ENCODE measurements at regions not wholly inside any gene's neighbourhood (a gene's known extent, or its start where the extent isn't known, plus 50 kb on each side); places are given as distances from the start of the nearest gene placed in this dataset.

GRCh38 chr15:39318231-39318630 lies 262.6 kb upstream of the THBS1 start:
- H3K9me2 ChIP-seq (replicated peaks; ENCODE audit: insufficient read depth, low read length), result no peaks in the 10 kb centered on the region
- no peak overlapping the region for H3K4me2 ChIP-seq (ENCODE audit: low read depth, low read length, poor library complexity, severe bottlenecking)
- no peaks in the 10 kb centered on the region for H3K27me3 ChIP-seq (ENCODE audit: low read length)
- H3K36me3 ChIP-seq (ENCODE audit: insufficient read depth, low read length), result no peaks in the 10 kb centered on the region
- H3K27ac ChIP-seq (ENCODE audit: low read length), result no peak overlapping the region
- H2AFZ ChIP-seq (ENCODE audit: low read length), result no peak overlapping the region
- H3K9ac ChIP-seq (ENCODE audit: low read length), result no peak overlapping the region
- no peak overlapping the region for H3K4me3 ChIP-seq (ENCODE audit: low read length)
- H3K9me3 ChIP-seq (ENCODE audit: low read length), result no peaks in the 10 kb centered on the region
- DNase-seq, result no peak
- H4K20me1 ChIP-seq (ENCODE audit: insufficient read depth, low read depth, low read length), result no peaks in the 10 kb centered on the region
- H3K4me1 ChIP-seq (ENCODE audit: low read length), result no peaks in the 10 kb centered on the region
- no peaks in the 10 kb centered on the region for H3K79me2 ChIP-seq (ENCODE audit: low read length)

- no peaks in the 10 kb centered on the region for H3K27me3 ChIP-seq (ENCODE audit: low read length)
- H3K36me3 ChIP-seq (ENCODE audit: insufficient read depth, low read length), result no peaks in the 10 kb centered on the region
- no peak overlapping the region for H2AFZ ChIP-seq (ENCODE audit: low read length)
- H3K79me2 ChIP-seq (ENCODE audit: low read length), result no peaks in the 10 kb centered on the region
- no peak overlapping the region for H3K9ac ChIP-seq (ENCODE audit: low read length)
- H3K4me3 ChIP-seq (ENCODE audit: low read length), result no peak overlapping the region
- DNase-seq, result no peak
- no peaks in the 10 kb centered on the region for H3K9me2 ChIP-seq (replicated peaks; ENCODE audit: insufficient read depth, low read length)
- H3K4me2 ChIP-seq (ENCODE audit: low read depth, low read length, poor library complexity, severe bottlenecking), result no peak overlapping the region
- H4K20me1 ChIP-seq (ENCODE audit: insufficient read depth, low read depth, low read length), result no peaks in the 10 kb centered on the region
- H3K4me1 ChIP-seq (ENCODE audit: low read length), result no peaks in the 10 kb centered on the region
- H3K9me3 ChIP-seq (ENCODE audit: low read length), result no peaks in the 10 kb centered on the region
- no peak overlapping the region for H3K27ac ChIP-seq (ENCODE audit: low read length)
Measured at GRCh38 chr15:39320355-39320754, 260.5 kb upstream of the THBS1 start.

- no peak overlapping the region for H3K27ac ChIP-seq (ENCODE audit: low read length)
- no peak overlapping the region for H3K4me2 ChIP-seq (ENCODE audit: low read depth, low read length, poor library complexity, severe bottlenecking)
- H3K9me2 ChIP-seq (replicated peaks; ENCODE audit: insufficient read depth, low read length), result no peaks in the 10 kb centered on the region
- no peak overlapping the region for H3K4me3 ChIP-seq (ENCODE audit: low read length)
- no peak overlapping the region for H3K9ac ChIP-seq (ENCODE audit: low read length)
- no peaks in the 10 kb centered on the region for H4K20me1 ChIP-seq (ENCODE audit: insufficient read depth, low read depth, low read length)
- no peak for DNase-seq
- H3K79me2 ChIP-seq (ENCODE audit: low read length), result no peaks in the 10 kb centered on the region
- no peak overlapping the region for H2AFZ ChIP-seq (ENCODE audit: low read length)
- H3K27me3 ChIP-seq (ENCODE audit: low read length), result no peaks in the 10 kb centered on the region
- H3K36me3 ChIP-seq (ENCODE audit: insufficient read depth, low read length), result no peaks in the 10 kb centered on the region
- H3K4me1 ChIP-seq (ENCODE audit: low read length), result no peaks in the 10 kb centered on the region
- H3K9me3 ChIP-seq (ENCODE audit: low read length), result no peaks in the 10 kb centered on the region
Measured at GRCh38 chr15:39320886-39321285, 260.0 kb upstream of the THBS1 start.

- H3K9me2 ChIP-seq (replicated peaks; ENCODE audit: insufficient read depth, low read length), result no peaks in the 10 kb centered on the region
- no peaks in the 10 kb centered on the region for H3K4me1 ChIP-seq (ENCODE audit: low read length)
- no peak for DNase-seq
- H4K20me1 ChIP-seq (ENCODE audit: insufficient read depth, low read depth, low read length), result no peaks in the 10 kb centered on the region
- H3K27ac ChIP-seq (ENCODE audit: low read length), result no peak overlapping the region
- H3K9ac ChIP-seq (ENCODE audit: low read length), result no peak overlapping the region
- no peaks in the 10 kb centered on the region for H3K79me2 ChIP-seq (ENCODE audit: low read length)
- H3K4me2 ChIP-seq (ENCODE audit: low read depth, low read length, poor library complexity, severe bottlenecking), result no peak overlapping the region
- H3K36me3 ChIP-seq (ENCODE audit: insufficient read depth, low read length), result no peaks in the 10 kb centered on the region
- H3K27me3 ChIP-seq (ENCODE audit: low read length), result no peaks in the 10 kb centered on the region
- H2AFZ ChIP-seq (ENCODE audit: low read length), result no peak overlapping the region
- H3K4me3 ChIP-seq (ENCODE audit: low read length), result no peak overlapping the region
- no peaks in the 10 kb centered on the region for H3K9me3 ChIP-seq (ENCODE audit: low read length)
Measured at GRCh38 chr15:39321977-39322376, 258.9 kb upstream of the THBS1 start.

GRCh38 chr15:39323157-39323556 lies 257.7 kb upstream of the THBS1 start:
- no peak for DNase-seq

GRCh38 chr15:39323706-39324105 lies 257.2 kb upstream of the THBS1 start:
- Histone ChIP-seq H3K4me1 (ENCODE audit: low read length) (no peaks in the 10 kb centered on the region), H3K27me3 (ENCODE audit: low read length) (no peaks in the 10 kb centered on the region), H3K9ac (ENCODE audit: low read length) (no peak overlapping the region), H3K36me3 (ENCODE audit: insufficient read depth, low read length) (no peaks in the 10 kb centered on the region), H3K9me3 (ENCODE audit: low read length) (no peaks in the 10 kb centered on the region), H4K20me1 (ENCODE audit: insufficient read depth, low read depth, low read length) (no peaks in the 10 kb centered on the region), H3K79me2 (ENCODE audit: low read length) (no peaks in the 10 kb centered on the region), H3K27ac (ENCODE audit: low read length) (no peak overlapping the region), H3K9me2 (replicated peaks; ENCODE audit: insufficient read depth, low read length) (no peaks in the 10 kb centered on the region), H3K4me2 (ENCODE audit: low read depth, low read length, poor library complexity, severe bottlenecking) (no peak overlapping the region), H3K4me3 (ENCODE audit: low read length) (no peak overlapping the region), H2AFZ (ENCODE audit: low read length) (no peak overlapping the region)
- no peak for DNase-seq

More at GRCh38 chr15:39323157-39323556, 257.7 kb upstream of the THBS1 start:
- H3K79me2 ChIP-seq (ENCODE audit: low read length), result no peaks in the 10 kb centered on the region
- no peak overlapping the region for H2AFZ ChIP-seq (ENCODE audit: low read length)
- no peak overlapping the region for H3K9ac ChIP-seq (ENCODE audit: low read length)
- H3K36me3 ChIP-seq (ENCODE audit: insufficient read depth, low read length), result no peaks in the 10 kb centered on the region
- H4K20me1 ChIP-seq (ENCODE audit: insufficient read depth, low read depth, low read length), result no peaks in the 10 kb centered on the region
- H3K4me2 ChIP-seq (ENCODE audit: low read depth, low read length, poor library complexity, severe bottlenecking), result no peak overlapping the region
- no peaks in the 10 kb centered on the region for H3K4me1 ChIP-seq (ENCODE audit: low read length)
- H3K9me2 ChIP-seq (replicated peaks; ENCODE audit: insufficient read depth, low read length), result no peaks in the 10 kb centered on the region
- no peaks in the 10 kb centered on the region for H3K9me3 ChIP-seq (ENCODE audit: low read length)
- H3K27ac ChIP-seq (ENCODE audit: low read length), result no peak overlapping the region
- H3K27me3 ChIP-seq (ENCODE audit: low read length), result no peaks in the 10 kb centered on the region
- H3K4me3 ChIP-seq (ENCODE audit: low read length), result no peak overlapping the region

- H3K4me1 ChIP-seq (ENCODE audit: low read length), result no peaks in the 10 kb centered on the region
- H3K4me2 ChIP-seq (ENCODE audit: low read depth, low read length, poor library complexity, severe bottlenecking), result no peak overlapping the region
- H3K9ac ChIP-seq (ENCODE audit: low read length), result no peak overlapping the region
- no peaks in the 10 kb centered on the region for H3K36me3 ChIP-seq (ENCODE audit: insufficient read depth, low read length)
- H3K4me3 ChIP-seq (ENCODE audit: low read length), result no peak overlapping the region
- no peak overlapping the region for H3K27ac ChIP-seq (ENCODE audit: low read length)
- no peaks in the 10 kb centered on the region for H4K20me1 ChIP-seq (ENCODE audit: insufficient read depth, low read depth, low read length)
- no peaks in the 10 kb centered on the region for H3K27me3 ChIP-seq (ENCODE audit: low read length)
- H2AFZ ChIP-seq (ENCODE audit: low read length), result no peak overlapping the region
- DNase-seq, result no peak
- H3K79me2 ChIP-seq (ENCODE audit: low read length), result no peaks in the 10 kb centered on the region
- no peaks in the 10 kb centered on the region for H3K9me2 ChIP-seq (replicated peaks; ENCODE audit: insufficient read depth, low read length)
- no peaks in the 10 kb centered on the region for H3K9me3 ChIP-seq (ENCODE audit: low read length)
Measured at GRCh38 chr15:39326306-39326975, 254.4 kb upstream of the THBS1 start.

GRCh38 chr15:39327005-39327730 lies 253.7 kb upstream of the THBS1 start:
- DNase-seq, result no peak
- Histone ChIP-seq H3K4me2 (ENCODE audit: low read depth, low read length, poor library complexity, severe bottlenecking) (no peak overlapping the region), H2AFZ (ENCODE audit: low read length) (no peak overlapping the region), H3K27ac (ENCODE audit: low read length) (no peak overlapping the region), H4K20me1 (ENCODE audit: insufficient read depth, low read depth, low read length) (no peaks in the 10 kb centered on the region), H3K4me3 (ENCODE audit: low read length) (no peak overlapping the region), H3K9me2 (replicated peaks; ENCODE audit: insufficient read depth, low read length) (no peaks in the 10 kb centered on the region), H3K9me3 (ENCODE audit: low read length) (no peaks in the 10 kb centered on the region), H3K9ac (ENCODE audit: low read length) (no peak overlapping the region), H3K36me3 (ENCODE audit: insufficient read depth, low read length) (no peaks in the 10 kb centered on the region), H3K27me3 (ENCODE audit: low read length) (no peaks in the 10 kb centered on the region), H3K4me1 (ENCODE audit: low read length) (no peaks in the 10 kb centered on the region), H3K79me2 (ENCODE audit: low read length) (no peaks in the 10 kb centered on the region)

All from Karpas-422 (cell line).